SK-N-SH (cell line): ENCODE measurements at regions not wholly inside any gene's neighbourhood (a gene's known extent, or its start where the extent isn't known, plus 50 kb on each side); places are given as distances from the start of the nearest gene placed in this dataset.

ENCODE experiments used
- EZH2phosphoT487 ChIP-seq: fragments of 200-600 bp; sonication (generic); IDR thresholded peaks from 2 replicates; pipeline ENCODE4 v1.6.1; 2017; ENCODE audit warnings: low read depth, mixed run types, mild to moderate bottlenecking, antibody characterized with exemption, moderate library complexity, borderline replicate concordance
- GABPA ChIP-seq: IDR thresholded peaks from 2 replicates; pipeline ENCODE4 v1.4.0; 2012; ENCODE audit warnings: low read depth, mild to moderate bottlenecking
- RAD21 ChIP-seq: IDR thresholded peaks from 2 replicates; pipeline ENCODE4 v1.6.1; 2012; ENCODE audit warnings: mild to moderate bottlenecking, low read length
- SIN3A ChIP-seq: IDR thresholded peaks from 2 replicates; pipeline ENCODE4 v1.6.1; 2012; ENCODE audit warnings: low read depth, mild to moderate bottlenecking, low read length, moderate library complexity, borderline replicate concordance
- SMC3 ChIP-seq: IDR thresholded peaks from 2 replicates; pipeline ENCODE4 v1.6.1; 2012; ENCODE audit warnings: low read depth, low read length, improper control_type of control experiment
- TAF1 ChIP-seq: IDR thresholded peaks from 2 replicates; pipeline ENCODE4 v1.6.1; 2012; ENCODE audit warnings: low read depth, mild to moderate bottlenecking, low read length, moderate library complexity, borderline replicate concordance
- TCF12 ChIP-seq: IDR thresholded peaks from 2 replicates; pipeline ENCODE4 v1.4.0; 2012
- TEAD4 ChIP-seq: IDR thresholded peaks from 2 replicates; pipeline ENCODE4 v1.4.0; 2012; ENCODE audit warnings: mild to moderate bottlenecking, borderline replicate concordance; ENCODE audit not compliant: insufficient read depth
- TF ChIP-seq, protein P1 (sequence below): fragments of 200-600 bp; sonication (generic); IDR thresholded peaks from 2 replicates; pipeline ENCODE4 v1.6.1; 2017; ENCODE audit warnings: antibody characterized with exemption, mild to moderate bottlenecking, moderate library complexity
- TF ChIP-seq, protein P2 (sequence below): IDR thresholded peaks from 2 replicates; pipeline ENCODE4 v1.4.0; 2012; ENCODE audit warnings: low read depth, borderline replicate concordance
- TF ChIP-seq, protein P3 (sequence below): IDR thresholded peaks from 2 replicates; pipeline ENCODE4 v1.4.0; 2012; ENCODE audit warnings: low read depth

DNA sequence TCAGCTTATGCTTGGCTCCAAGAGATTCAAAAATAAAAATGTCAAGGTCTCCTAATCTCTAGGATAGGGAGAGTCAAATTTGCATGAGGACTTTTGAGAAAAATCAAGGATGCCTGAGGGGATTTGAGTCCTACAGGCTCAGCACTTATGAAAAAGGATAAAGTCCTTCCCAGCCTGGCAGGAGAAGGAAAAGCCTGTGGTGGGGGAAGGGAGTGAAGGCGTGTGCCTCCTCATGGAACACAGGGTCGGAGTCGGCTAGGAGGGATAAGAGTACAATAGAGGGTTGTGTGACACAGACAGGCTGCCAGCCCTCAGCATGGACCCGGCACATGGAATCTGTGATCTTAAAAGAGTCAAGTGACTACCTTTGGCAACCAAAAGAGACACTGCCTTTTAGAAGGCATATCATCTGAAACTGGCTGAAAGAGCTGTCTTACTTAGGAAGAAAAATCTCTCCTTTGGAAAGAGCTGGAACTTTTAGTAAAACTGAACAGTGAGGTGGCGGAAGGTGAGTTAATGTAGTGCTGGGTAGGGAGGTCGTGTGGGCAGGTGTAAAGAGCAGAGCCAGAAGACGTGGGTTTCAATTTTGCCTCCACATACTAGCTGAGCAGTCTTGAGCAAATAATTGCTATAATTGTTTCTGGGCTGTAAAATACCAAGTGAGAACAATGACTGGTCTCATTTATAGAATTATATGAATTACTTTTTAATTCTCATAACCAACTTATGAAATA lies 58.8 kb upstream of the RDX start:
- TF ChIP-seq, protein P1, sequence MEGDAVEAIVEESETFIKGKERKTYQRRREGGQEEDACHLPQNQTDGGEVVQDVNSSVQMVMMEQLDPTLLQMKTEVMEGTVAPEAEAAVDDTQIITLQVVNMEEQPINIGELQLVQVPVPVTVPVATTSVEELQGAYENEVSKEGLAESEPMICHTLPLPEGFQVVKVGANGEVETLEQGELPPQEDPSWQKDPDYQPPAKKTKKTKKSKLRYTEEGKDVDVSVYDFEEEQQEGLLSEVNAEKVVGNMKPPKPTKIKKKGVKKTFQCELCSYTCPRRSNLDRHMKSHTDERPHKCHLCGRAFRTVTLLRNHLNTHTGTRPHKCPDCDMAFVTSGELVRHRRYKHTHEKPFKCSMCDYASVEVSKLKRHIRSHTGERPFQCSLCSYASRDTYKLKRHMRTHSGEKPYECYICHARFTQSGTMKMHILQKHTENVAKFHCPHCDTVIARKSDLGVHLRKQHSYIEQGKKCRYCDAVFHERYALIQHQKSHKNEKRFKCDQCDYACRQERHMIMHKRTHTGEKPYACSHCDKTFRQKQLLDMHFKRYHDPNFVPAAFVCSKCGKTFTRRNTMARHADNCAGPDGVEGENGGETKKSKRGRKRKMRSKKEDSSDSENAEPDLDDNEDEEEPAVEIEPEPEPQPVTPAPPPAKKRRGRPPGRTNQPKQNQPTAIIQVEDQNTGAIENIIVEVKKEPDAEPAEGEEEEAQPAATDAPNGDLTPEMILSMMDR, result no peak
- TF ChIP-seq GABPA (no peak), TCF12 (no peak), EZH2phosphoT487 (no peak), RAD21 (no peak), SMC3 (no peak), TAF1 (no peak), SIN3A (no peak), TEAD4 (no peak)
- TF ChIP-seq, protein P2, sequence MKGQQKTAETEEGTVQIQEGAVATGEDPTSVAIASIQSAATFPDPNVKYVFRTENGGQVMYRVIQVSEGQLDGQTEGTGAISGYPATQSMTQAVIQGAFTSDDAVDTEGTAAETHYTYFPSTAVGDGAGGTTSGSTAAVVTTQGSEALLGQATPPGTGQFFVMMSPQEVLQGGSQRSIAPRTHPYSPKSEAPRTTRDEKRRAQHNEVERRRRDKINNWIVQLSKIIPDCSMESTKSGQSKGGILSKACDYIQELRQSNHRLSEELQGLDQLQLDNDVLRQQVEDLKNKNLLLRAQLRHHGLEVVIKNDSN, result no peak
- TF ChIP-seq, protein P3, sequence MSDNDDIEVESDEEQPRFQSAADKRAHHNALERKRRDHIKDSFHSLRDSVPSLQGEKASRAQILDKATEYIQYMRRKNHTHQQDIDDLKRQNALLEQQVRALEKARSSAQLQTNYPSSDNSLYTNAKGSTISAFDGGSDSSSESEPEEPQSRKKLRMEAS, result no peak
